IMR-90 (cell line): ENCODE measurements at regions not wholly inside any gene's neighbourhood (a gene's known extent, or its start where the extent isn't known, plus 50 kb on each side); places are given as distances from the start of the nearest gene placed in this dataset.

Experiments used
- ATAC-seq: fragments of 200-7000 bp; cut with Tn5 transposase; 2 replicates; pipeline ENCODE4 v1.9.1; 2020; ENCODE audit warnings: low read depth, mild to moderate bottlenecking, moderate library complexity
- BruUV-seq: library from RNA; stranded (reverse); fragments of 400-500 nt; replicated peaks from 2 replicates; lab custom pipeline; 2021; lab: Mats Ljungman, UMichigan
- CTCF ChIA-PET: fragments of 300-600 bp; formaldehyde crosslinking; extraction: SDS; loops from one replicate; lab custom pipeline; 2021; ENCODE audit warnings: antibody characterized with exemption; lab: Yijun Ruan, JAX
- POLR2A ChIA-PET: fragments of 300-600 bp; sonication (Branson Sonifier 250); formaldehyde crosslinking; loops from one replicate; lab custom pipeline; 2022; ENCODE audit warnings: antibody characterized with exemption; ENCODE audit not compliant: unreplicated experiment; lab: Charles Lee
- DNase-seq: peaks from one replicate; pipeline ENCODE4 v3.0.0; 2013
- H2AFZ ChIP-seq: replicated peaks from 2 replicates; pipeline ENCODE3; 2013; ENCODE audit warnings: low read length, mild to moderate bottlenecking; ENCODE audit not compliant: poor library complexity
- H2AK5ac ChIP-seq: 2 replicates; pipeline ENCODE4 v1.6.1; 2013; ENCODE audit warnings: low read depth, low read length, inconsistent platforms
- H2AK9ac ChIP-seq: replicated peaks from 2 replicates; pipeline ENCODE3; 2013; ENCODE audit warnings: mild to moderate bottlenecking, low read depth, low read length, moderate library complexity; ENCODE audit not compliant: poor library complexity
- H2BK120ac ChIP-seq: 2 replicates; pipeline ENCODE4 v1.6.1; 2013; ENCODE audit warnings: low read depth, low read length, inconsistent platforms
- H2BK15ac ChIP-seq: 3 replicates; pipeline ENCODE4 v1.6.1; 2013; ENCODE audit warnings: low read depth, low read length, inconsistent platforms
- H2BK20ac ChIP-seq: 2 replicates; pipeline ENCODE4 v1.6.1; 2013; ENCODE audit warnings: low read depth, mild to moderate bottlenecking, inconsistent platforms, low read length, moderate library complexity
- H2BK5ac ChIP-seq: 2 replicates; pipeline ENCODE4 v1.6.1; 2013; ENCODE audit warnings: mild to moderate bottlenecking, low read depth, low read length, inconsistent platforms; ENCODE audit not compliant: poor library complexity, severe bottlenecking
- H3K14ac ChIP-seq: replicated peaks from 2 replicates; pipeline ENCODE4 v1.6.1; 2013; ENCODE audit warnings: low read depth, low read length, inconsistent platforms
- H3K18ac ChIP-seq: 2 replicates; pipeline ENCODE4 v1.6.1; 2013; ENCODE audit warnings: low read depth, low read length, control low read depth
- H3K23ac ChIP-seq: 2 replicates; pipeline ENCODE4 v1.6.1; 2013; ENCODE audit warnings: low read depth, low read length, inconsistent platforms
- H3K27ac ChIP-seq: 2 replicates; pipeline ENCODE4 v1.5.1; 2013; ENCODE audit warnings: mild to moderate bottlenecking, control low read depth, low read length; ENCODE audit not compliant: insufficient read depth
- H3K27me3 ChIP-seq: 2 replicates; pipeline ENCODE4 v1.6.1; 2013; ENCODE audit warnings: low read length; ENCODE audit not compliant: control insufficient read depth, insufficient read depth
- H3K36me3 ChIP-seq: 2 replicates; pipeline ENCODE4 v1.6.1; 2013; ENCODE audit warnings: low read length, mixed read lengths; ENCODE audit not compliant: control insufficient read depth, insufficient read depth
- H3K4ac ChIP-seq: 2 replicates; pipeline ENCODE4 v1.6.1; 2013; ENCODE audit warnings: low read depth, low read length, inconsistent platforms
- H3K4me1 ChIP-seq: 2 replicates; pipeline ENCODE4 v1.6.1; 2013; ENCODE audit warnings: low read length, mixed read lengths; ENCODE audit not compliant: control insufficient read depth, insufficient read depth
- H3K4me2 ChIP-seq: 2 replicates; pipeline ENCODE4 v1.6.1; 2013; ENCODE audit warnings: low read depth, mild to moderate bottlenecking, control low read depth, low read length, moderate library complexity
- H3K4me3 ChIP-seq: 2 replicates; pipeline ENCODE4 v1.5.1; 2013; ENCODE audit warnings: low read depth, mild to moderate bottlenecking, control low read depth, low read length, moderate library complexity; ENCODE audit not compliant: insufficient read depth
- H3K56ac ChIP-seq: 2 replicates; pipeline ENCODE4 v1.6.1; 2013; ENCODE audit warnings: low read length, inconsistent platforms; ENCODE audit not compliant: insufficient read depth; ENCODE audit errors: extremely low read depth
- H3K79me1 ChIP-seq, 2 experiments: 2 replicates each; pipeline ENCODE4 v1.6.1; 2013; ENCODE audit warnings: low read length in 2 of 2, inconsistent platforms in 1 of 2, low read depth in 1 of 2
- H3K9ac ChIP-seq: 2 replicates; pipeline ENCODE4 v1.6.1; 2013; ENCODE audit warnings: low read depth, low read length, control low read depth
- H3K9me1 ChIP-seq: 2 replicates; pipeline ENCODE4 v1.6.1; 2013; ENCODE audit warnings: low read length, inconsistent platforms; ENCODE audit not compliant: insufficient read depth
- H3K9me3 ChIP-seq: 2 replicates; pipeline ENCODE4 v1.6.1; 2013; ENCODE audit warnings: low read length; ENCODE audit not compliant: control insufficient read depth, insufficient read depth
- H4K20me1 ChIP-seq: 2 replicates; pipeline ENCODE4 v1.6.1; 2013; ENCODE audit warnings: low read length, inconsistent platforms; ENCODE audit not compliant: insufficient read depth
- H4K5ac ChIP-seq: 2 replicates; pipeline ENCODE4 v1.6.1; 2013; ENCODE audit warnings: mild to moderate bottlenecking, low read depth, low read length, control low read depth
- H4K8ac ChIP-seq, 2 experiments: 2 replicates each; pipeline ENCODE4 v1.6.1; 2013; ENCODE audit warnings: low read depth in 2 of 2, low read length in 2 of 2, control low read depth in 1 of 2, inconsistent platforms in 1 of 2
- H4K91ac ChIP-seq: 2 replicates; pipeline ENCODE4 v1.6.1; 2013; ENCODE audit warnings: low read depth, low read length, inconsistent platforms; ENCODE audit not compliant: insufficient read depth
- CHD1 ChIP-seq: IDR thresholded peaks from 2 replicates; pipeline ENCODE4 v1.6.1; 2012; ENCODE audit warnings: low read depth, low read length, improper control_type of control experiment
- MAZ ChIP-seq: IDR thresholded peaks from 2 replicates; pipeline ENCODE4 v1.6.1; 2012; ENCODE audit warnings: low read depth, mild to moderate bottlenecking, low read length, improper control_type of control experiment, moderate library complexity, borderline replicate concordance
- POLR2A ChIP-seq: IDR thresholded peaks from 2 replicates; pipeline ENCODE4 v1.6.1; 2012; ENCODE audit warnings: mild to moderate bottlenecking, low read depth, low read length
- RAD21 ChIP-seq: IDR thresholded peaks from 2 replicates; pipeline ENCODE4 v1.6.1; 2012; ENCODE audit warnings: low read length, improper control_type of control experiment
- RCOR1 ChIP-seq: IDR thresholded peaks from 2 replicates; pipeline ENCODE4 v1.6.1; 2012; ENCODE audit warnings: mild to moderate bottlenecking, low read length, improper control_type of control experiment; ENCODE audit not compliant: insufficient replicate concordance
- SMC3 ChIP-seq: fragments of 150-350 bp; IDR thresholded peaks from 2 replicates; pipeline ENCODE4 v1.6.1; 2016; ENCODE audit warnings: low read depth, mild to moderate bottlenecking, antibody characterized with exemption, low read length, moderate library complexity
- USF2 ChIP-seq: fragments of 150-350 bp; IDR thresholded peaks from 2 replicates; pipeline ENCODE4 v1.6.1; 2017; ENCODE audit warnings: mild to moderate bottlenecking, antibody characterized with exemption, low read length, low read depth
- WGBS, 2 experiments: methylation state at CpG; one replicate each; pipeline versions ENCODE4 v1.1.5 to v1.1.7; 2013; ENCODE audit warnings: missing lambda C conversion rate in 2 of 2; ENCODE audit not compliant: insufficient read length in 1 of 2; ENCODE audit errors: extremely low coverage in 2 of 2; 5-methylcytosine and 5-hydroxymethylcytosine counted together
- dilution Hi-C: fragments of 300-500 bp; cut with HindIII; formaldehyde crosslinking; loops from one replicate; pipeline ENCODE4 v1.14.3; 2018; ENCODE audit warnings: low sequenced_read_pairs; ENCODE audit not compliant: unreplicated experiment
- in situ Hi-C: fragments of 300-500 bp; cut with MboI; formaldehyde crosslinking; loops from 3 replicates; pipeline ENCODE4 v1.14.3; 2019; ENCODE audit warnings: low sequenced_read_pairs, inconsistent platforms, mixed read lengths
- intact Hi-C: fragments of 100-400 bp; cut with micrococcal nuclease; formaldehyde crosslinking; loops from 2 replicates; pipeline ENCODE4 v1.10.0; 2022

GRCh38 chr2:145835665-145836064, 1315.7 kb upstream of the ZEB2 start:
- Histone ChIP-seq H3K14ac (no peak overlapping the region), H4K8ac (no peak overlapping the region), H2BK5ac (no peak overlapping the region), H3K18ac (no peak overlapping the region), H2BK15ac (no peak overlapping the region), H3K4me2 (no peak overlapping the region), H3K36me3 (no peaks in the 10 kb centered on the region), H3K23ac (no peak overlapping the region), H3K79me1 (no peaks in the 10 kb centered on the region), H2BK120ac (no peak overlapping the region), H2BK20ac (no peak overlapping the region), H3K9me1 (no peaks in the 10 kb centered on the region), H4K5ac (no peak overlapping the region), H3K27me3 (no peaks in the 10 kb centered on the region), H2AFZ (no peak overlapping the region), H2AK5ac (no peak overlapping the region), H3K9ac (no peak overlapping the region), H4K20me1 (no peaks in the 10 kb centered on the region), H2AK9ac (no peak overlapping the region), H3K4me3 (no peak overlapping the region), H3K9me3 (no peaks in the 10 kb centered on the region), H3K4me1 (no peaks in the 10 kb centered on the region), H3K56ac (no peak overlapping the region), H3K4ac (no peak overlapping the region), H3K27ac (no peak overlapping the region), H4K91ac (no peak overlapping the region)
- intact Hi-C loops, result no loop called here
- ChIA-PET POLR2A (no interaction called here), CTCF (no interaction called here)
- in situ Hi-C loops, result no loop called here
- ATAC-seq, result no peak
- TF ChIP-seq RCOR1 (no peak), CHD1 (no peak), SMC3 (no peak), RAD21 (no peak), MAZ (no peak), POLR2A (no peak), USF2 (no peak)
- BruUV-seq, result no TSS peak
- no peak for DNase-seq
- WGBS, 2 experiments, result no CpG with 5 or more reads among the region's 1 CpG
- dilution Hi-C loops, result no loop called here
